ENCODE measurements at regions not wholly inside any gene's neighbourhood (a gene's known extent, or its start where the extent isn't known, plus 50 kb on each side); places are given as distances from the start of the nearest gene placed in this dataset.

- Histone ChIP-seq H3F3A (ENCODE audit: insufficient read depth, low read length) (no peaks in the 10 kb centered on the region), H3K4me1 (ENCODE audit: insufficient read depth, low read length, severe bottlenecking) (no peaks in the 10 kb centered on the region), H2AFZ (ENCODE audit: low read length) (no peak overlapping the region), H3K4me3 (ENCODE audit: low read depth, low read length, poor library complexity, severe bottlenecking) (no peak overlapping the region), H4K20me1 (ENCODE audit: insufficient read depth, low read length) (no peaks in the 10 kb centered on the region), H3K9me2 (ENCODE audit: low read depth, low read length) (no peaks in the 10 kb centered on the region), H3K27me3 (ENCODE audit: insufficient read depth, low read length) (no peaks in the 10 kb centered on the region), H3K79me2 (ENCODE audit: insufficient read depth, low read length) (no peaks in the 10 kb centered on the region), H3K36me3 (ENCODE audit: insufficient read depth, low read length) (no peaks in the 10 kb centered on the region), H3K9ac (ENCODE audit: low read length) (no peak overlapping the region), H3K9me3 (ENCODE audit: low read length) (no peaks in the 10 kb centered on the region), H3K4me2 (ENCODE audit: low read length) (no peak overlapping the region), H3K27ac (ENCODE audit: low read depth, low read length, poor library complexity, severe bottlenecking) (no peak overlapping the region)
- TF ChIP-seq EZH2 (IDR thresholded peaks at IDR 0.05; ENCODE audit: borderline replicate concordance, low read length), result no peak
- no peak for TF ChIP-seq CTCF (IDR thresholded peaks at IDR 0.05; ENCODE audit: low read length)
Observed at GRCh38 chr10:130844310-130844709, 467.2 kb downstream of the TCERG1L start.

GRCh38 chr10:130847170-130847569 is 464.4 kb downstream of the TCERG1L start:
- Histone ChIP-seq H4K20me1 (ENCODE audit: insufficient read depth, low read length) (no peaks in the 10 kb centered on the region), H3K4me2 (ENCODE audit: low read length) (no peak overlapping the region), H3K4me3 (ENCODE audit: low read depth, low read length, poor library complexity, severe bottlenecking) (no peak overlapping the region), H3K9me3 (ENCODE audit: low read length) (no peaks in the 10 kb centered on the region), H3K27ac (ENCODE audit: low read depth, low read length, poor library complexity, severe bottlenecking) (no peak overlapping the region), H3K9ac (ENCODE audit: low read length) (no peak overlapping the region), H3K27me3 (ENCODE audit: insufficient read depth, low read length) (no peaks in the 10 kb centered on the region), H2AFZ (ENCODE audit: low read length) (no peak overlapping the region), H3K4me1 (ENCODE audit: insufficient read depth, low read length, severe bottlenecking) (no peaks in the 10 kb centered on the region), H3K9me2 (ENCODE audit: low read depth, low read length) (no peaks in the 10 kb centered on the region), H3K79me2 (ENCODE audit: insufficient read depth, low read length) (no peaks in the 10 kb centered on the region), H3K36me3 (ENCODE audit: insufficient read depth, low read length) (no peaks in the 10 kb centered on the region), H3F3A (ENCODE audit: insufficient read depth, low read length) (no peaks in the 10 kb centered on the region)
- TF ChIP-seq CTCF (IDR thresholded peaks at IDR 0.05; ENCODE audit: low read length) (no peak), EZH2 (IDR thresholded peaks at IDR 0.05; ENCODE audit: borderline replicate concordance, low read length) (no peak)

- Histone ChIP-seq H3K4me2 (ENCODE audit: low read length) (no peak overlapping the region), H3K27ac (ENCODE audit: low read depth, low read length, poor library complexity, severe bottlenecking) (no peak overlapping the region), H3K9me2 (ENCODE audit: low read depth, low read length) (no peaks in the 10 kb centered on the region), H3F3A (ENCODE audit: insufficient read depth, low read length) (no peaks in the 10 kb centered on the region), H3K4me1 (ENCODE audit: insufficient read depth, low read length, severe bottlenecking) (no peaks in the 10 kb centered on the region), H2AFZ (ENCODE audit: low read length) (no peak overlapping the region), H3K4me3 (ENCODE audit: low read depth, low read length, poor library complexity, severe bottlenecking) (no peak overlapping the region), H3K9ac (ENCODE audit: low read length) (no peak overlapping the region), H4K20me1 (ENCODE audit: insufficient read depth, low read length) (no peaks in the 10 kb centered on the region), H3K27me3 (ENCODE audit: insufficient read depth, low read length) (no peaks in the 10 kb centered on the region), H3K36me3 (ENCODE audit: insufficient read depth, low read length) (no peaks in the 10 kb centered on the region), H3K9me3 (ENCODE audit: low read length) (no peaks in the 10 kb centered on the region; the same call in 1 of the 2 replicates), H3K79me2 (ENCODE audit: insufficient read depth, low read length) (no peaks in the 10 kb centered on the region)
- TF ChIP-seq EZH2 (IDR thresholded peaks at IDR 0.05; ENCODE audit: borderline replicate concordance, low read length) (no peak), CTCF (IDR thresholded peaks at IDR 0.05; ENCODE audit: low read length) (no peak)
Observed at GRCh38 chr10:130848855-130849254, 462.7 kb downstream of the TCERG1L start.
